Stimulated activated CD4-positive, alpha-beta T cell treated with anti-CD3 and anti-CD28 coated beads, Interleukin-1b, Interleukin-23, amount 100 ng/mL, for 24 hours (primary cell): ENCODE measurements at regions not wholly inside any gene's neighbourhood (a gene's known extent, or its start where the extent isn't known, plus 50 kb on each side); places are given as distances from the start of the nearest gene placed in this dataset.
"Not testable (repeated sequence)": the region's sequence is repeated elsewhere in the genome, so short reads cannot be mapped to it uniquely, and the experiment has no call there.

Experiments used
- DNase-seq, 4 experiments: peaks; one replicate each; pipeline ENCODE4 v3.0.0-alpha.2; 2020; ENCODE audit warnings: low read depth in 4 of 4, low spot score in 1 of 4

DNA sequence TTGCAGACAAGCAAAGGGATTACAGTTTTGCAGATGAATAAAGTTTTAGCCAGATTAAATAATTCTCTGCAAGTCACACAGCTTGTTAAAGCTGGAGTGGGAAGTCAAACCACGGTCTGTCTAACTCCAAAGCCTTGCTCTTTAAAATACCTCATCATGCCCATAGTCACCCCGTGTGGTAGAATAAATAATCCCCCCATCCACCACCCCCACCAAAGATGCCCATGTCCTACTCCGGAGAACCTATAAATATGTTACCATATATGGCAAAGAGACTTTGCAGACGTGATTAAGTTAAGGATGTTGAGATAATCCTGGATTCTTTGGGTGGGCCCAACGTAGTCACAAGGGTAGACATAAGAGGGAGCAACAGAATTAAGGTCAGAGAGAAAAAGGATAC lies 118.7 kb downstream of the BEND2 start:
- no peak for DNase-seq

DNA sequence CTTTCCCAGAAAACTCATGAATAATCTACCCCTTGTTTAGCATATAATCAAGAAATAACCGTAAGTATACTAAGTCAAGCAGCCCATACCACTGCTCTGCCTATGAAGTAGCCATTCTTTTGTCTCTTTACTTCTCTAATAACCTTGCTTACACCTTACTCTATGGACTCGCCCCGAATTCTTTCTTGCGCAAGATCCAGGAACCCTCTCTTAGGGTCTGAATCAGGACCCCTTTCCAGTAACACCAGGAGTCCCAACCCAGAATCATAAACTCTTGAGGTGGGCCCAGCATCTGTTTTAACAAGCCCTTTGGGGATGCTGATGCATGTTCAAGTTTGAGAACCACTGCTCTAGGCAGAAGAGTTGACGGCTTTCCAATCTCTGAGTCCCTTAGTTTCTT lies 119.6 kb downstream of the BEND2 start:
- no peak for DNase-seq

GRCh38 chrX:18099745-18100144 lies 120.9 kb downstream of the BEND2 start:
- no peak for DNase-seq

GRCh38 chrX:18098763-18099162 lies 121.9 kb downstream of the BEND2 start:
- no peak for DNase-seq

DNA sequence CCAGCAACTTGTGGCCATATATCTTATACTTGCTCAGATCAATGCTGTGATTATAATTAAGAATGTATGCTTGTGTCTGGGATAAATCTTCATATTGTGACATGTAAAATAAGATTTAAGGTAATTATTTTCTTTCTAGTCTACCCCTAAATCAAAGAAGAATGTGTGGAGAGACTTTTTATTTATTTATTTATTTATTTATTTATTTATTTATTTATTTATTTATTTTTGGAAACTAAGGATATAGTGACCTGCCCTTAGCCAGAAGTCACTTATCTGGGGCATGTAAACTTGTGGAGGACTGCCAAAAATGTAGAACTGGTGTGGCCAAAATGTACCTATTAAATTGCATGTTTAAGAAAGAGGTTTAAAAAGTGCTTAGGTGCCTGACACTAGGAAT lies 144.3 kb downstream of the BEND2 start:
- no peak for DNase-seq

GRCh38 chrX:18075603-18076002 lies 145.1 kb downstream of the BEND2 start:
- DNase-seq, result no peak

DNA sequence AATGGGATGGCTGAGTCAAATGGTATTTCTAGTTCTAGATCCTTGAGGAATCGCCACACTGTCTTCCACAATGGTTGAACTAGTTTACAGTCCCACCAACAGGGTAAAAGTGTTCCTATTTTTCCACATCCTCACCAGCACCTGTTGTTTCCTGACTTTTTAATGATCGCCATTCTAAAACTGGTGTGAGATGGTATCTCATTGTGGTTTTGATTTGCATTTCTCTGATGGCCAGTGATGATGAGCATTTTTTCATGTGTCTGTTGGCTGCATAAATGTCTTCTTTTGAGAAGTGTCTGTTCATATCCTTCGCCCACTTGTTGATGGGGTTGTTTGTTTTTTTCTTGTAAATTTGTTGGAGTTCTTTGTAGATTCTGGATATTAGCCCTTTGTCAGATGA lies 152.6 kb downstream of the BEND2 start:
- DNase-seq, result not testable (repeated sequence)

- no peak for DNase-seq
Observed at GRCh38 chrX:18065956-18066355, 154.7 kb downstream of the BEND2 start.

DNA sequence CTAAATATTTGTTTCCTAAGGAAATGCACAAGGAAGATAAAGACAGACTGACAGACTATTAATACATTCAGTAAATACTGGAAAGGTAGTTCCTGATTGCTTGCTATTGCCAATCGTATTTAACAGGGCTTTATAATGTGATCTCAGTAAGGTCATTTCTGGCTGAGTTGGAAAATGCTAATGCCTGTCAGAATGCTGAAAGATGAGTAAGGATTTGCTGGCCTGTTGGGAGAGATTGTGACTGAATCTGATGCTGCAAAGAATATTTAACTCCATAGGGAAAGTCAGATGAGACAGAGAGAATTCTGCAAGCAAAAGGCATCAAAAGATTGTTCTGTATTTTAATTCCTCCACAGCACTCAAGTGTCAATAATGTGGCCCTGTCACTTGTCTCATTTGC lies 169.0 kb downstream of the BEND2 start:
- no peak for DNase-seq

DNA sequence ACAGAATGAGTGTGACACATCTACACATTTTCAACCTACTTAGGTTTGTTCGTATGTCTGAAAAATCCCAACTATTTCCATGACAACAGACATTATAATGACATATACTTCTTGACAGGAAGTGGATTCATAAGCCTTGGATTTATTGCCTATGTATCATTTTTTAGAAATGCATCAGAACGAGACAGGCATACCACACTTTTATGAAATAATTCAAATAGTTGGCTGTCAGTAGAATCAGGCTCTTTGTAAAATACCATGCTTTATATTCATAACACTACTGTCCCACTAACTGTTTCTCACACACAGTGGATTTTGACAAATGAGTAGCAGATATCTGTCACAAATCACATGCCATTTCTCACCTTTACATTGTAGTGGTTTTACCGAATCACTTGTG lies 173.2 kb downstream of the BEND2 start:
- no peak for DNase-seq

- no peak for DNase-seq
Observed at GRCh38 chrX:18045436-18045835, 175.2 kb downstream of the BEND2 start.

GRCh38 chrX:18042776-18043175 lies 177.9 kb downstream of the BEND2 start:
- DNase-seq, result no peak

GRCh38 chrX:18041656-18042055 lies 179.0 kb downstream of the BEND2 start:
- no peak for DNase-seq

- DNase-seq, result no peak
Observed at GRCh38 chrX:18039023-18039422, 177.9 kb upstream of the RAI2 start.

- DNase-seq, result no peak
Observed at GRCh38 chrX:18036394-18036793, 175.3 kb upstream of the RAI2 start.

GRCh38 chrX:18034945-18035344 lies 173.8 kb upstream of the RAI2 start:
- no peak for DNase-seq

GRCh38 chrX:18034504-18034903 lies 173.4 kb upstream of the RAI2 start:
- no peak for DNase-seq

- no peak for DNase-seq
Observed at GRCh38 chrX:18032486-18033221, 171.6 kb upstream of the RAI2 start.

DNA sequence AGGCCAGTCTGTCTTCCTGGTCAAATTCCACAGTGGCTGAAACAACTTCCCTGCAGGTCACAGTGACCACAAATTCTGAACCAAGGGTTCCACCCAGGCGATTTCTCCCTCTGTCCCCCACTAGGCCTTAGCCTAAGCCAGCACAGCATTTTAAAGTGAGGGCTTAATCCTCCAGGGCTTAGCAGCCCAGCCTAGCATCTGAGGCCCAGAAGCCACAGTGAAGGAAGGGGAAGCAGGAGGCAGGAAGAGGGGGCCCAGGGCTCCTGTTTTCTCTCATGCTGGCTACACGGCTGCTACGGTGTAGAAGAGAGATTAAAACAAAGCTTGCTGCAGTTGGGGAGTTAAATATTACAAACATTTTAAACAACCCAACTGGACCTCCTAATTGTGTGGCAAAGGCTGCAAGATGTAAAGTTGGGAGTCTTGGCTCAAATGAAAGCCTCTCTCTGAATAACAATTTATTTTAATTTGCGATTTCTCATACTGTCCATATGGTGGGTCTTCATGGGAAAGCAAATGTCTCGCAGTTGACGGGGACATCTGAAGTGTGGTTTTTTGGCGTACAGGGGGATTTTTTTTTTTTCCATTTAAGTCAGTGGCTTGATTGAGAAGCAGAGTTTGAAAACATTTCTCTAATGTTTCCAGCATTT lies 170.8 kb upstream of the RAI2 start:
- DNase-seq, result no peak

DNA sequence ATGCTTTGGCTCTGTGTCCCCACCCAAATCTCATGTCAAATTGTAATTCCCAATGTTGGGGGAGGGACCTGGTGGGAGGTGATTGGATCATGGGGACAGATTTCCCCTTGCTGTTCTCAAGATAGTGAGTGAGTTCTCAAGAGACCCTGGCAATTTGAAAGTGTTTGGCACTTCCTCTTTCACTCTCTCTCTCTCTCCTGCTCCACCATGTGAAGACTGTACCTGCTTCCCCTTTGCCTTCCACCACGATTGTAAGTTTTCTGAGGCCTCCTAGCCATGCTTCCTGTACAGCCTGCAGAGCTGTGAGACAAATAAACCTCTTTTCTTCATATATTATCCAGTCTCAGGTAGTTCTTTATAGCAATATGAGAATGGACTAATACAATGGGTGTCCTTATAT lies 169.6 kb upstream of the RAI2 start:
- not testable (repeated sequence) for DNase-seq

DNA sequence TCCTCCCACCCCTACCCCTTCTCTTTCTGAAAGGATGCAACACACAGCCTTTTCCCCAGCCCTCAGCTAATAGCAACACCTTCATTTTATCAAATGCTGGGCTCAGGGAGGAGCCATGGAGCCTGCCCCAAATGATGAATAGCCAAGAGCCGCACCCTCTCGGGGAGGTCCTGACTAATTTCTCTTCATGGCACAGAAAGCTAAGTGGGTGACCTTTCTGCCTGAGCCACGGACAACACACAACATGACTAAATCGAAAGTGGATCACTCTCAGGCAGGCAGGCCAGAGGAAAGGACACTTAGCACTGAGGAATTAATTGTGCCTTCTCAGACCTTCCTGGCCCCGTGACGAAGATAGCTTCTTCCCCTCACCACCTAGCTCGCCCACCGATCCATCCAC lies 165.1 kb upstream of the RAI2 start:
- DNase-seq, result no peak

DNA sequence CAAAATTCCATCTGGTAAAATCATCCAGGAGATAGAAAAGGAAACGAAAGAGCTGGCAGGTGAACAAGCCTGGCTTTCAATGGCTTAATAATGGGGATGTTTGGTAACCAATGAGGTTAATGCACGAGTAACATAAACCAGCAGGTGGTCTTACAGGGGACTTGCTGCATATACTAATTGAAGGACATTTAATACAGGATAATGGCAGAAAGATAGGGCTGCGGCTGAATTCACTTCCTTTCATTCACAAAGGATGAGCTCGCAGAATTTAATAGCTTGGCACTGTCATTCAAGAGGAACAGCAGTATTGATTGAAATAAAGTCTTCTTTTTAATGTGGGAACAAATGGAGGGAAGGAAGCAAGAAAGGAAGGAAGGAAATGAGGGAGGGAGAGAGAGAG lies 156.3 kb upstream of the RAI2 start:
- DNase-seq, result no peak

DNA sequence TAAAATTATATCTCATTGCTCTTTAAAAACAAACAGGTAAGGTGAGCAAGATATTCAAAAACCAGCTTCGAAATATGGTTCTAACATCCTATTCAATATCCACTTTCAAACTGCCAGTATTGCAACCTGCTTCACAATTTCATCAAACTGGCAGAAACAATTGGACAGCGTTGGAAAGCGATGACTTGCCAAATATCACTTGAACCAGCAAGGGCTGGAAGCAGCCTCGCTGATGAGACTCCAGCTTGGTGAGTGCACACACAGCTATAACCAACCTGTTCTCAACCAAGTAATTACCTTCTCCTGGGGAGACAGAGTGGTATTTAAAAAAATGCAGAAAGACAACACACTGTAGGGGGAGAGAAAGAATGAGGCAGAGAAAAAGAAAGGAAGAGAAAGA lies 155.8 kb upstream of the RAI2 start:
- no peak for DNase-seq
